AG09309 (cell line): ENCODE measurements at regions not wholly inside any gene's neighbourhood (a gene's known extent, or its start where the extent isn't known, plus 50 kb on each side); places are given as distances from the start of the nearest gene placed in this dataset.

ENCODE experiments used
- DNase-seq: peaks from one replicate; pipeline ENCODE4 v3.0.0-alpha.2; 2010; ENCODE audit warnings: low read depth
- H3K4me3 ChIP-seq: 2 replicates; pipeline ENCODE4 v1.5.1; 2011; ENCODE audit warnings: mild to moderate bottlenecking, low read depth, low read length, moderate library complexity; ENCODE audit not compliant: control insufficient read depth
- CTCF ChIP-seq: IDR thresholded peaks from 2 replicates; pipeline ENCODE4 v1.5.1; 2011; ENCODE audit warnings: mild to moderate bottlenecking, low read depth, low read length, inconsistent platforms; ENCODE audit not compliant: insufficient read depth, control insufficient read depth; ENCODE audit errors: missing control alignments

DNA sequence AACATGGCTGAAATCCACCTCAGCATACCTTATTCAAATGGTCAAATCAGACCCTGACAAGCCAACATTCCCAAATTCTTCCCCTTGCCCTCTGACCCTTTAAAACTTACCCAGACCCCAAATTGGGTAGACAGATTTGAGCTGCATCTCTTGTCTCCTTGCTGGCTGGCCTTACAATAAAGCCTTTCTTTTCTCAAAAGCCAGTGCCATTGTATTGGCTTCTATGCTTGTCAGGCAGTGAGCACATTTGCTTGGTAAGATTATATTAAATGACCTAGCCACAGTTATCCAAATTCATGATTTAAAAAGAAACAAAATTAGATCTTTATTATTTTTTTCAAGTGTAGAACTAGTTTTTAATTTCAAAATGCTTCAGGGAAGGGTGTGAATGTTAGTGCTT, 67.8 kb upstream of the FAM83B start:
- no peak for TF ChIP-seq CTCF

DNA sequence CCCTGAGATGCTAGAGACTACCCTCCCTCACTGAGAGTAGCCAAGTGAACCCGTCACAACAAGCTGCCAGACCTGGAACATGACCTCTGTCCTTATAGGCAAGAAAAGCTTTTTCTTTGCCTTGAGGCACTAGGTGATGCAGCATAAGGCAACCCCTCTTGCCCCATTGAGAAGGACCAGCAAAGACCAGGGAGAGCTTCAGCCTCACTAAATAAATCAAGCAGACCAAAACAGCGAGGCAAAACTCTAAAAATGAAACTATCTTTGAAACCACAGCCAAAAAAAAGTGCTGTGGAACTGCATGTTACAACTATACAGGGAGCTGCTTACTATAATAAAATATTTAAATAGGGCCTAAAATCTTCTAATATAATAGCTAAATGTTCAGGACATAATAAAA, 62.6 kb upstream of the FAM83B start:
- TF ChIP-seq CTCF: no peak
- no peak overlapping the region for H3K4me3 ChIP-seq
- no peak for DNase-seq

More for the DNA sequence above, 67.8 kb upstream of the FAM83B start:
- DNase-seq: no peak
- H3K4me3 ChIP-seq: no peak overlapping the region

DNA sequence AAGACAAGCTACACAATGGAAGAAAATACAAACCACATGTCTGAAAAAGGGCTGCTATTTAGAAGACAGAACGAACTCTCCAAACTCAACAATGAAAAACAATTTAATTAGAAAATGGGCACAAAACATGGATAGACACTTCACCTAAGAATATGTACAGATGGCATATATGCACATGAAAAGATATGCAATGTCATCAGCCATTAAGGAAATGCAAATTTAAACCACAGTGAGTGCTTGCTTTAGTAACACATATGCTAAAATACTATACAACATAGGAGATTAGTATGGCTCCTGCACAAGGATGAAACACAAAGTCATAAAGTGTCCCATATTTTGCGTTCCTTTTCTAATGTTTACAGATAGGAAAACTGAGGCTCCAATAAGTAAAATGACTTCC, 60.4 kb upstream of the FAM83B start:
- H3K4me3 ChIP-seq: no peak overlapping the region
- no peak for DNase-seq
- TF ChIP-seq CTCF: no peak

- no peak for TF ChIP-seq CTCF
- no peak for DNase-seq
- H3K4me3 ChIP-seq: no peak overlapping the region
Measured at GRCh38 chr6:54787825-54788224, 58.7 kb upstream of the FAM83B start.
